Tibial artery (tissue), 4 donors: ENCODE measurements at regions not wholly inside any gene's neighbourhood (a gene's known extent, or its start where the extent isn't known, plus 50 kb on each side); places are given as distances from the start of the nearest gene placed in this dataset.

Experiments
- DNase-seq, 2 donors: peaks; one replicate each; pipeline ENCODE4 v3.0.0-alpha.2; 2019
- H3K27ac ChIP-seq, 2 donors: fragments of 200-600 bp; sonication (generic) in 1 of 2; 1 replicate in 1 of 2; 2 replicates in 1 of 2; pipeline ENCODE4 v1.5.1; 2018 to 2019; ENCODE audit warnings: mild to moderate bottlenecking in 1 of 2
- H3K27me3 ChIP-seq, 2 donors: fragments of 200-600 bp; sonication (generic) in 1 of 2; one replicate each; pipeline versions ENCODE4 v1.5.1 to v1.6.0; 2016 to 2019
- H3K36me3 ChIP-seq, 3 donors: fragments of 200-600 bp; sonication (generic) in 2 of 3; one replicate each; pipeline ENCODE4 v1.5.1; 2016 to 2019; ENCODE audit warnings: mild to moderate bottlenecking in 2 of 3
- H3K4me1 ChIP-seq, 4 donors: fragments of 200-600 bp; sonication (generic) in 2 of 4; 1 replicate in 3 of 4; 2 replicates in 1 of 4; pipeline ENCODE4 v1.5.1; 2016 to 2019
- H3K4me3 ChIP-seq, 2 donors: fragments of 200-600 bp; sonication (generic) in 1 of 2; 1 replicate in 1 of 2; 2 replicates in 1 of 2; pipeline ENCODE4 v1.5.1; 2018 to 2019; ENCODE audit warnings: mild to moderate bottlenecking in 2 of 2
- H3K9me3 ChIP-seq, 3 donors: fragments of 200-600 bp; sonication (generic) in 1 of 3; one replicate each; pipeline ENCODE4 v1.5.1; 2016 to 2019
- intact Hi-C: fragments of 100-400 bp; cut with DNase I; formaldehyde crosslinking; loops from one replicate; pipeline ENCODE4 v1.15.0; 2023; ENCODE audit warnings: low total_unique reads
- TF ChIP-seq, protein P1 (sequence below), 2 experiments: fragments of 200-600 bp in 1 of 2; fragments of 450-650 bp in 1 of 2; IDR thresholded peaks; one replicate each; pipeline ENCODE4 v1.5.1; 2017 to 2019; ENCODE audit warnings: antibody characterized with exemption in 2 of 2, mild to moderate bottlenecking in 1 of 2, moderate library complexity in 1 of 2

DNA sequence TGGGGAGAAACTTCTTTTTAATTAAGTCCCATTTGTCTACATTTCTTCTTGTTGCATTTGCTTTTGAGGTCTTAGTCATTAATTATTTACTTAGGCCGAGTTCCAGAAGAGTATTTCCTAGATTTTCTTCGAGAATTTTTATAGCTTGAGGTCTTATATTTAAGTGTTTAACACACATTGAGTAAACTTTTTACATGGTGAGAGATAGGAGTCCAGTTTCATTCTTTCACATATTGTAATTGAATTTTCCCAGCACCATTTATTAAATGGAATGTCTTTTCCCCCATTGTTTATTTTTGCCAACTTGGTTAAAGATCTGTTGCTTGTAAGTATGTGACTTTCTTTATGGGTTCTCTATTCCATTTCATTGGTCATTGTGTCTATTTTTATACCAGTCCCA is 1344.0 kb upstream of the RAG2 start:
- no peaks in the 10 kb centered on the region for H3K4me1 ChIP-seq
- no peak for DNase-seq
- no peaks in the 10 kb centered on the region for H3K36me3 ChIP-seq
- TF ChIP-seq, protein P1, sequence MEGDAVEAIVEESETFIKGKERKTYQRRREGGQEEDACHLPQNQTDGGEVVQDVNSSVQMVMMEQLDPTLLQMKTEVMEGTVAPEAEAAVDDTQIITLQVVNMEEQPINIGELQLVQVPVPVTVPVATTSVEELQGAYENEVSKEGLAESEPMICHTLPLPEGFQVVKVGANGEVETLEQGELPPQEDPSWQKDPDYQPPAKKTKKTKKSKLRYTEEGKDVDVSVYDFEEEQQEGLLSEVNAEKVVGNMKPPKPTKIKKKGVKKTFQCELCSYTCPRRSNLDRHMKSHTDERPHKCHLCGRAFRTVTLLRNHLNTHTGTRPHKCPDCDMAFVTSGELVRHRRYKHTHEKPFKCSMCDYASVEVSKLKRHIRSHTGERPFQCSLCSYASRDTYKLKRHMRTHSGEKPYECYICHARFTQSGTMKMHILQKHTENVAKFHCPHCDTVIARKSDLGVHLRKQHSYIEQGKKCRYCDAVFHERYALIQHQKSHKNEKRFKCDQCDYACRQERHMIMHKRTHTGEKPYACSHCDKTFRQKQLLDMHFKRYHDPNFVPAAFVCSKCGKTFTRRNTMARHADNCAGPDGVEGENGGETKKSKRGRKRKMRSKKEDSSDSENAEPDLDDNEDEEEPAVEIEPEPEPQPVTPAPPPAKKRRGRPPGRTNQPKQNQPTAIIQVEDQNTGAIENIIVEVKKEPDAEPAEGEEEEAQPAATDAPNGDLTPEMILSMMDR (IDR thresholded peaks at IDR 0.05) = no peak
- intact Hi-C loops = no loop called here
- no peak overlapping the region for H3K4me3 ChIP-seq
- H3K27me3 ChIP-seq = no peaks in the 10 kb centered on the region
- H3K9me3 ChIP-seq = peaks cover 0 to 7% (median 5%) of the 10 kb centered on the region in 3 donors
- no peak overlapping the region for H3K27ac ChIP-seq

DNA sequence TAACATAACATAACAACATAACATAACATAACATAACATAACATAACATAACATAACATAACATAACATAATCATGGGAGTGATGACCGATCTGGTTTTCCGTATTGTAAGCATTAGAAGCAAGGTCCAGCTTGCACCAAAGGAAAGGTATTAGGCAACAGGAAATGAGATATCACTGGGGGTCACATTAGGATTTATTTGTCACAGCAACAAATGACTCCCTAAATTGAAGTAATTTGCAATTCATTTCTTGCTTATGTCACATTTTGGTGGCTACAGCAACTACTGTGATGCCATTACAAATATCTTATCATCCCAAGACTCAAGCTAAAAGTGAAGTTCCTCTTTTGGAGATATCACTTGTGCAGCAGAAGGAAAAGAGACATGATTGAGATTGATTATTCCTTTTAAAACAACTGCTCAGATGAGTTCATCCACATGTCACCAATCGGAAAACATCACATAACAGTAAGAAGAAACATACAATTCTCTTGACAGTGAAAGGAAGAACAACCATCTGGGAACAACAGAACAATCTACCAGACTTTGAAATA is 1331.1 kb upstream of the RAG2 start:
- Histone ChIP-seq H3K4me1 (no peaks in the 10 kb centered on the region), H3K36me3 (no peaks in the 10 kb centered on the region), H3K4me3 (no peak overlapping the region), H3K27ac (no peak overlapping the region), H3K9me3 (no peaks in the 10 kb centered on the region), H3K27me3 (no peaks in the 10 kb centered on the region)
- DNase-seq = no peak
- intact Hi-C loops = no loop called here
- TF ChIP-seq, protein P1 (IDR thresholded peaks at IDR 0.05) = no peak

DNA sequence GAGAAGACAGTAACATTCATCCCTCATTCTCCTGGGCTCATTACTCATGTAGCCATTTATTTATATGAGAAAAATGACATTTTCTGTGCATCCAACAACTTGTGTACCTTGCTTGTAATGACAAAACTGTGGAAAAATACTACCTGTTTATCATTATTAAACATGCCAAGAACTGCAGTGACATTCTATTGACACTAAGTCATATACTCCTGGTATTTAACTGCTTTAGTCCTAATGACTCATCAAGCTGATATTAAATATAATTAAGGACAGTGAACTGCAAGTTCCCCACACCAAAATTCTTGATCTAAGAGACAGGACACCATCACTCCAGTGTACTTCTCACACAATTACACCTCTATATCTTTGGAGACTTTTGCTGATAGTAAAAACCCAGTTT is 1328.7 kb upstream of the RAG2 start:
- Histone ChIP-seq H3K27me3 (no peaks in the 10 kb centered on the region), H3K27ac (no peak overlapping the region), H3K36me3 (no peaks in the 10 kb centered on the region), H3K4me1 (no peaks in the 10 kb centered on the region), H3K9me3 (no peaks in the 10 kb centered on the region), H3K4me3 (no peak overlapping the region)
- intact Hi-C loops = no loop called here
- DNase-seq = no peak
- TF ChIP-seq, protein P1 (IDR thresholded peaks at IDR 0.05) = no peak

DNA sequence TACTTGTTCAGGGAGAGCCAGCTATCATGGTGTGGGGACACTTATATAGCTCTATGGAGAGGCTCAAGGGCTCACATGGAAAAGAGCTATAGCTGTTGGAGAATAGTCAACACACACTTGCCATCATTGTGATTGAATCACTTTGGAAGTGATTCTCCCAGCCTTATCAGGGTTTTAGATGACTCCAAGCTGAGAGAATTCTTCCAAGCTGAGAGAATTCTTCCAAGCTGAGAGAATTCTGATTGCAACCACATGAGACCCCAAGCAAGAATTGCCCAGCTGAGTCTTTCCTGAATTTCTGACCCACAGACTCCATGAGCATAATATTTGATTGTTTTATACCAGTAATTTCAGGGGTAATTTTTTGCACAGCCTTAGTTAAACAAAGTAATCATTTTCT is 1318.3 kb upstream of the RAG2 start:
- Histone ChIP-seq H3K36me3 (no peaks in the 10 kb centered on the region), H3K27me3 (no peaks in the 10 kb centered on the region), H3K4me1 (no peaks in the 10 kb centered on the region), H3K9me3 (no peaks in the 10 kb centered on the region), H3K4me3 (no peak overlapping the region), H3K27ac (no peak overlapping the region)
- no peak for DNase-seq
- intact Hi-C loops = no loop called here
- TF ChIP-seq, protein P1 (IDR thresholded peaks at IDR 0.05) = no peak

DNA sequence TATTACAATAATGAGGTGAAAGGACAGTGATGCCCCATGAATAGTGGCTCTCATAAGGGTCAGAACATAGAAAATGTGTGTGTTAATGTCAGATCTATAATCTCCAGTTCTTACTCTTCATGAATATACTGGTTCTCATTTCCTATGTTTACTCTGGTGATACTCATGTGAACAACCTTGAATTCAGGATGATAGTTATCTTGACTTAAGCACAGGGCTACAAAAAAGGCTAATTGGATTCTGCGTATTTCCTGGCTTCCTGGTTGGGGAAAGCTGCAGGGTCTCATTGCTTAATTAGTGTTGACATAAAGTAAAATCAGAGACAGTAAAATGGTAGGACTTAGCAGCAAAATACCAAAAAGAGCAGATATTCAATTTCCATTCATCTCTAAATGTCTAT is 1316.8 kb upstream of the RAG2 start:
- no peaks in the 10 kb centered on the region for H3K27me3 ChIP-seq
- intact Hi-C loops = no loop called here

More for the DNA sequence above, 1316.8 kb upstream of the RAG2 start:
- H3K27ac ChIP-seq = no peak overlapping the region
- DNase-seq = no peak
- no peaks in the 10 kb centered on the region for H3K36me3 ChIP-seq
- TF ChIP-seq, protein P1 (IDR thresholded peaks at IDR 0.05) = no peak
- no peak overlapping the region for H3K4me3 ChIP-seq
- no peaks in the 10 kb centered on the region for H3K4me1 ChIP-seq
- H3K9me3 ChIP-seq = no peaks in the 10 kb centered on the region
